GM21367 (cell line): ENCODE measurements at regions not wholly inside any gene's neighbourhood (a gene's known extent, or its start where the extent isn't known, plus 50 kb on each side); places are given as distances from the start of the nearest gene placed in this dataset.
"Not testable (repeated sequence)": the region's sequence is repeated elsewhere in the genome, so short reads cannot be mapped to it uniquely, and the experiment has no call there.

Experiments
- ATAC-seq: cut with Tn5 transposase; IDR thresholded peaks from one replicate; pipeline ENCODE4 v1.9.1; 2021; ENCODE audit not compliant: unreplicated experiment

DNA sequence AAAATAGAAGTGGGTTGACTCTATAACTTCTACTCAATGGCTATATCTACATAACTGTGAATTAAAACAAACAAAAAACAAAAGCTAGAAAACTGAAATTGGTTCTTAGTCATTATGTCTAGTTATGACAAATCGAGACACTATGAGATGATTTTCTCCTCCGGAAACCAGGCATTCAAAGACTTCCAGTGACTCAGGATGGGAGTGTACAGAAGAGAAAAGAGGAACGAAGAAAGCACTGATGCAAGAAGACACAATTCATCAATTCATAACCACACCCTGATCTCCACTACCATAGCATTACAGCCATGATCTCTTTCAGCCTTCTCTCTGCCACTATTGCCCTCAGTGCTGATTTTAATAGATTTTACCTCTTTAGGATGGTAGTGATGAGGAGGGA is 253.6 kb downstream of the CBLL2 start:
- peak; percentile 99 for ATAC-seq

DNA sequence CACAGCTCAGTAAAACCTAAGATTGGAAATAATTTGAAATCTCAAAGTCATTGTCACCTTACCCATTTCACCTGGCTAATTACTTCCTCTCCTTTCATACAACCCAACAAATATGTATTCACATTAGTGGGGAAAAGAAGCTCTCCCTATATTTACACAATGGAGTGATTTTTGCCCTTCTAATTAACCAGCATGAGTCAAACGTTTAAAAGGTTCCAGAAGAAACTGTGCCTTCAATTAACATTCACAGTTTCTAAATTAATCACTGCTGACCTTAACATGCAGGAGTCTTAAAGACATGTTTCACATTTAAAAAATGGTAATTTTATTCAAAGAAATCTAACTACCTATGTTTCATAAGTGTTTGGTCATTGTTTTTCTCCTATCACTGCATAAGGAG is 254.6 kb downstream of the CBLL2 start:
- no peak for ATAC-seq

DNA sequence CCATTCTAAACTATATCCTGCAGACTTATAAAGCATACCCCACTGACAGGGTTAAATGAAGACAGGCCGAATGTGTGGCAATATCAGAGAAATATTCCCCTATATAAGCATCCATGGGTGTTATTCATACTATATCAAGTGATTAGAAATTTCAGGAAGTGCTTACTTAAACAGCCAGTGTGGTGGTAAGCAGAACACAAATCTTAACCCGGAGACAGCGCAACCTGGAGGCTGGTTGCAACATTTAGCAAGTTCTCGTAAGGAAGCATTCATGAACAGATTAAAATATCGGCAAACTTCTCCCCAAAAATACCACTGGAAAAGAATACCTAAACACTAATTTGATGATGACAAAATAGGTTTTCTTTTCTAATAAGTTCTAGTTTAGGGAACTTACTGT is 261.2 kb downstream of the CBLL2 start:
- ATAC-seq, result no peak

DNA sequence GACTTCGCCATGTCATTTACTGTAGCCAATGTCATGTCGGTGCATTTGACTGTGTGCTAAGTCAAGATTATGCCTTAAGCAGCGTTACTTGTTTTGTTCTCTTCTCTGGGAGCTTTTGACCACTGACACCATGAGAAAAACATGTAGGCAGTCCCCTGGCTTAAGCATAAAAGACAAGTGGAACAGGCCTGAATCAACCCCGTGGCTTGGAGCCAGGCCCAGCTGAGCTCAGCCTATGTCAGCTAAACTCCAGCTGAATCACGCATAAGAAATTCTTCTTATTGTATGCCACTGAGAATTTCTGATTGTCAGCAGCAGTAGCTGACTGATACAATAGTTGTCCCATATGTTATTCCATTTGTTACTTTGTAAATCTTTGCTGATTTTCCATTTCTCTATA is 261.9 kb downstream of the CBLL2 start:
- no peak for ATAC-seq

DNA sequence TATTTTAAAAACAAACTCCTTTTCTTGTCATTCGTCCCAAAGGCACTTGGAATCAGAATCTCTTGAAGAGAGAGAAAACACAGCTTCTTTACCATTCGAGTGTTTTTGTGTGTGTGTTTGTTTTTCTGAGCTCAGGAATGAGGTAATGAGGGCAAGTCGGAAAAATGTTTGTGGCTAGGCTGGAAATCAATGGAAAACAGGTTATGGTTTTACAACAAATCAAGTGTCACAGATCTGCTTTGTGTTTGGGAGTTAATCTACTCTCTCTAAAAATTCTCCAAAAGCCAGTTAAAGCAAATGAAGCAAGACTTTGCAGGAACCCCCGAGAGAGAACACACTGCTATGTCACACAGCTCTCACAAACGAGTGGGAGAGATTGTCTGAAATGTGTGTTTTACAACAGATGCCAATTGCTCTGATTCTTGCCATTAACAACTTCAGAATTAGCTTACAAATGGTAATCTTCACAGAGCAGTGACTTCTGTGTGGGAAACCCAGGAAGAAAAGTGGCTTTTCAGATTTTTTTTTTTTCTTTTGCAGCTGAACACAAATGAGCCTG is 264.1 kb downstream of the CBLL2 start:
- ATAC-seq, result no peak

DNA sequence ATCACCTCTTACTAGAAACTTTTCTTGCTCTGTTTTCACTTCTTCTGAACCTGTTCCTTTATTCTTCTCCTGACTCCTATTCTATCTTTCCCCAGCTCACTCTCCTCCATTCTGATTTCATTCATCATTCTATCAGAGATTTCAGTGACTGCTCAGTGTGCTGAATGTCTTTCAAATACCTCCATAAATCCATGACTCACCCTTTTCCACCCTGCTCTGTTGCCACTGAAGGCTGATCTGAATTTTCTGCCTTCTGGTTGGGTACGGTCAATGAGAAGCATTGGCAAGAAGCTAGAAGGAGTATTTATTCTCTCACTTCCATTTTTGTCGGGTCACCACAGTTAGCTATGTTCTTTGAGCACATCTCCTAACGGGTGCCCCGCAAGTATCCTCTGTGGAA is 265.9 kb downstream of the CBLL2 start:
- ATAC-seq, result no peak

DNA sequence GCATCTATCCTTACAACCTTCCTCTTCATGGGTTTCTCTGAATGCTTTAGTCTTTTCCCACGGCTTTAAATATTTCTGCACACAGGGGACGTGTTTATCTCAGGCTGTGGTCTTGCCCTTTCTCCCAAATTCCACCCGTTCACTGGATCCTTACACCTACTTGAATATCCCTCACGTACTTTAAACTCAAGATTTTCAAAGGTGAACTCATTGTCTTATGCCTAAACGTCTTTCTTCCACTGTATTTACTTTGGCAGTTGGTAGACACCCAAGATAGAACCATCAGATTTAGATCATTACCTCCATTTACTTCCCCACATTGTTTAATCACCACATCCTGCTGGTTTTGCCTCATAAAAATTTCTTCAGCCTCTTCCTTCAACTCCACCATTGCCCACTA is 269.2 kb downstream of the CBLL2 start:
- ATAC-seq, result no peak

DNA sequence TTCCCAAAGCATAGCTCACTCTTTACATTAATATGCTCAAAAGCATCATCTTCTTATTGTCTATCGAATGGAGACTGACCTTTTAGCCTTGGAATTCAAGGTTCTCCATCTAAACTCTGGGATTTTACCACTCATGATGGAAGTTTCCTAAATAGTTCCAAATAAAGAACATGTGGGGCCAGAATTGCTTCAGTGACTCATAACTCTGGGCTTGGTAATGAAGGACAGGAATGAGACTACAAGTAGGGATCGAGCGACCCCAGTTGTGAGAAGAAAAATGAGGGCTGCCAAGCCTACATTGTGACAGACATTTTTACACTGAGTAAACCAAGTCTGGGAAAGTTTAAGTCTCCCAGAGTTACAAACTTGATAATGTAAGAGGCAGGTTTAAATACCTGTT is 269.9 kb downstream of the CBLL2 start:
- no peak for ATAC-seq

DNA sequence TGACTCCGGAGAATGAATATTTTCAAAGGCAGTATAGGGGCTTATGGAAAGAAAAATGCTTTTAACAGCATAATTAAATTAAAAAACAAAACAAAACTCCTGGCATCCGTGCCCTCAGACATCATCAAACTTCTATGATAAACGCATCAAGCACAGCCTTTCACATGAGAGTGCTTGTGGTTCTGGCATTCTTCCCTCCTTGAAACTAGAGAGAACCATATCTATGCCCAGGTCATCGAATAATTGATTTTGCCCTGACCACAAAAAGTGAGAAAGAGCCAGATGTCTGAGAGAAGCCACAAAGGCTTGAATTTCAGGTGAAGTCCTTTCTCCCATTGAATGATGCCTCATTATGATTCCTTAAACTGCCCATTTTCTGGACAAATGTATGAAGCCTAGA is 286.8 kb downstream of the CBLL2 start:
- ATAC-seq, result no peak

DNA sequence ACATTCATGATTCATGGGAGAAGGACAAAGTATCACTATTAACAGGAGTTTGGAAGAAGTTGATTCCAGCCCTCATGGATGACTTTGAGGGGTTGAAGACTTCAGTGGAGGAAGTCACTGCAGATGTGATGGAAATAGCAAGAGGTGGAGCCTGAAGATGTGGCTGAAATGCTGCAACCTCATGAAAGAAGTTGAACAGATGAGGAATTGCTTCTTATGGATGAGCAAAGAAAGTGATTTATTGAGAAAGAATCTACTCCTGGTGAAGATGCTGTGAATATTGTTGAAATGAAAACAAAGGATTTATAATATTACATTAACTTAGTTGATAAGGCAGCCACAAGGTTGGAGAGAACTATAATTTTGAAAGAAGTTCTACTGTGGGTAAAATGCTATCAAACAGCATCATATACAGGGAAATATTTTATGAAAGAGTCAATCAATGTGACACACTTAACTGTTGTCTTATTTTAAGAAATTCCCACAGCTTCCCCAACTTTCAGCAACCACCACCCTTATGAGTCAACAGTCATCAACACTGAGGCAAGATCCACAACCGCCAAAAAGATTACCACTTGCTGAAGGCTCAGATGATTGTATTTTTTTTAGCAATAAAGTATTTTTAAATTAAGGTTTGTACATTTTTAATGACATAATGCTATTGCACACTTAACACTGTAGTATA is 302.6 kb downstream of the CBLL2 start:
- no peak for ATAC-seq

DNA sequence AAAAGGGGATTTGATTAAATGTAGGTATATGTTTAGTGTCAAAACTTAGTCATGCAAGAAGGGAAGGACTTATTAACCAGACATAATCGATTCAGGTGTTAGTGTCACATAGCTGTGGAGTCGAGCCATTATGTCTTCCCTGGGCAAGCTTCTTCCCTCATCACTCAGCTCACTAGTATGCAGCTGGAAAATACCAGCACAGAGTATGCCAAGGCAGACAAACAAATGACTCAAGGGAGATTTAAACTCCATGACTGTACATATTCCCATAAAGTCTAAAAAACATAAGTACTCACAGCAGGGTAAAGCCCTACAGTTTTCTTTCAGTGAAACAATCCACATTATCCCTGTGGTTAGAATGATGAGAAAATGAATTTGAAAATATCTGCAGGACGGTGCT is 304.5 kb downstream of the CBLL2 start:
- no peak for ATAC-seq

DNA sequence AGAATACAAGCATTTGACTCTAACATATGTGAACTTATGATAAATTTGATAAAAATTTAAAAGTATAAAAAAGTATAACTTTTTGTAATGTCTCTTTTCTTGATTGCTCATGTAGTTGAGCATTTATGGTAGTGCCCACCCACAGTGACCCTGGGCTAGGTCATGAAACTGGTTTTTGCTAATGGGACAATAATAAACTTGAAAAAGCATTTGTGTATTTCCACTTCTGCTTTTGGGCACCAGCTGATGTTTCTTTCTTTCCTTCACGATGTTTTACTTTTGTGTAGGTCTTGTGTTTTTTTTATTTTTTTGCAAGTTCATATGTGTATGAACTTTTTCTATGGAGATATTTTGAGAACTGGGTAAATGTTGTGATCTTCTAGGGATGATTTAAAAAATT is 313.1 kb downstream of the CBLL2 start:
- ATAC-seq, result peak; percentile 85

DNA sequence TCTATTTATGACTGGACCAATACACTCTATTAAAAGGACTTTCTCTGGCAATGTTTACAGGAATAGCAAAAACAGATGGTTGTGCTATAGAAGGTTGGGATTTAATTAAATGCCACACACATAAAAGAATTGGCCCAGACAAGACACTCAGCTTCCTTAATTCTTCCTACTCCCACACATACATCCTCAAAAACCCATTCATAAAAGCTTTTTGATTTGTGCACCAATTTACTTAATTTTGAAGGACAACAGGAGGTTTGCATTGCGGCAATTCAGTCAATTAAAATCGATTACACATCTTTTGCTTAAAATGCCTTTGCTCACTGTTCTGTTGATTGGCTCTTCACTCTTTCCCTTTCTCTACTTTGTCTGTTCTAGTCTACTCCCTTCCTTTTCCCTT is 317.1 kb downstream of the CBLL2 start:
- no peak for ATAC-seq

DNA sequence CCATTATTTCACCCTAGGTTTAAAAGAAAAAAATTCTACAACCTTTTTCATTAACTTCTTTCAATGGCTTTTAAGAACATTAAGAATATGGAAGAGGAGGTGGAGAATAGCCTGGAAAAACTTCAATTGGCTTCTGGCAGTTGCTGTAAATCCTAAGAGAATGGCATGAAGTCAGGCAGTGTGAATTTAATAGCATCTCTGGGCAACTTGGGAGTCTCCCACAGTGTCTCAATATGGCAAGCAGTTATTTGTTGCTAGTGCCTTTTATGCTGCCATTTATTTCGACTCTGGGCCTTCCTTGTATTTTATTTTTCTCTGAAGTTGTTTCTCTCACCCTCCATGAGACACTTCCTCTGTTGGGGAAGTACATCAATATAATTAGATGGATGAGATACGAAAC is 322.1 kb downstream of the CBLL2 start:
- no peak for ATAC-seq

DNA sequence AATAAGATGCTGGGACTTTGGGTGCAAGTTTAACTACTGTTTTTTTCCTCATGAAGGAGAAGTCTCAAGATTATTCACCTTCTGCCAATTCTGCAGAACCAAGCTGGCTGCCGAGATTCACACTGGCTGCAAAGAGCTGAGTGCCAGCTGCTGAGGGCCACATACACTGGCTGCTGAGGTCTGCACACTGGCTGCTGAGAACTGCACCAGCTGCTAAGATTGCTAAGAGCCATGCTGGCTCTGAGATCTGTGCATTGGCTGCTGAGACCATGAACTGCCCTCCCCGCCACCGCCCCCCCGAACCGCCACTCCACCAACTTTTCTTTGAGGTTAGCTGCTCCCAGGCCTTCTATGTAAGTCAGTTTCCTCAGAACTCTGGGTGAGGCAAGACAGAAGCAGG is 330.3 kb downstream of the CBLL2 start:
- ATAC-seq, result no peak

DNA sequence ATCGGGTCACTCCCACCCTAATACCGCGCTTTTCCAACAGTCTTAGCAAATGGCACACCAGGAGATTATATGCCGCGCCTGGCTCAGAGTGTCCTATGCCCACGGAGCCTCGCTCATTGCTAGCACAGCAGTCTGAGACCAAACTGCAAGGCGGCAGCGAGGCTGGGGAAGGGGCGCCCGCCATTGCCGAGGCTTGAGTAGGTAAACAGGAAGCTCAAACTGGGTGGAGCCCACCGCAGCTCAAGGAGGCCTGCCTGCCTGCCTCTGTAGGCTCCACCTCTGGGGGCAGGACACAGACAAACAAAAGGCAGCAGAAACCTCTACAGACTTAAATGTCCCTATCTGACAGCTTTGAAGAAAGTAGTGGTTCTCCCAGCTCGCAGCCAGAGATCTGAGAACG is 336.7 kb downstream of the CBLL2 start:
- not testable (repeated sequence) for ATAC-seq

DNA sequence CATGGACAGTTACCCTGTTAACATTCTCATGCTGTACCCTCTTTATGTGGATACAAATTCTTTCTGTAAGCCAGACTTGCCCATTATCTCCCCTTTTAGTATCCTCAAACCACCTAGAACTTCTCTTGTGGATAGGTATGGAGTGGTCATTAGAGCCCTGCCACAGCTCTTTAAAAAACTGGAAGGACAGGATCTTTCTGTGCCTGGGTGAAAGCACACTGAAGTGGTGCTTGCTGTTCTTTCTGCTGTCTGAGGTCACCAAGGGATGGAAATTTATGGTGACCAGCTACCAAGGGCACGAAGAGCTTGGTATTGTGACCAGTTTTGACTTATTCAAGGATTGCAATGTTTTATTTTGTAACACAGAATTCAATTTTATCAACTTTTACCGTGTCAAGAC is 344.2 kb downstream of the CBLL2 start:
- no peak for ATAC-seq

DNA sequence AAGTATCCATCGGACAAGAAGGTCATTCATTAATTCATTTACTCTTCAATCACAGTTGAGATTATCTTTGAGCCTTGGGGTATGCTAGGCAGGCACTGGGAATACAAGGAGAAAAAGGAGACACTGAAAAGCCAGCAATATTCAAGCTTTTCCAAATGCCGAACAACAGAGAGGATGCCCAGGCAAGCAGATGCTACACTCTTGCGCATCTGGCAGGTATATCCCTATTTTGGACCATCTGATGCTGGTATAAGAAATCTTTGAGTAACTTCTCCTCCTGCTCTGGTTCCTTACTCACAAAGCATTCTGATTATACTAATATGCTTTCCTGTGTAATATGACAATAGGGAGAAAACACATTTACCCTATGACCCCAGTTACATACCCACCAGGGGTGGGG is 354.9 kb downstream of the CBLL2 start:
- no peak for ATAC-seq

DNA sequence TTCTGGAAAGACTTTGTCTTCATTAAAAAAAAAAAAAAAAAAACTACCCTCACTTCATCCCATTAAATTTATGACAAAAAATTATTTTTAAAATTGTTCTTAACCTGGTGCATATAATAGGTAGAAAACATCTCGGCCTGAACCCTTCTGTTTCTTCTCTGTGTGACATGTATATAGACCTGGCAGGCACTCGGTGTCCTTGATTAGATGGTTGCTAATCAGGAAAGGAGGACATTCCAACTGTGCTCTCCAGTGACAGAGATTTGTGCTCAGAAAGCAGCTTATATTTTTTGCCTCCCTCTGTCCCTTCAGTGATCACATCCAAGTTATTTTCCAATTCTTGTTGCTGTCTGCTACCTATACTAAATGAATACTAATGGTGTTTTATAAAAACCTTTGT is 355.6 kb downstream of the CBLL2 start:
- no peak for ATAC-seq

DNA sequence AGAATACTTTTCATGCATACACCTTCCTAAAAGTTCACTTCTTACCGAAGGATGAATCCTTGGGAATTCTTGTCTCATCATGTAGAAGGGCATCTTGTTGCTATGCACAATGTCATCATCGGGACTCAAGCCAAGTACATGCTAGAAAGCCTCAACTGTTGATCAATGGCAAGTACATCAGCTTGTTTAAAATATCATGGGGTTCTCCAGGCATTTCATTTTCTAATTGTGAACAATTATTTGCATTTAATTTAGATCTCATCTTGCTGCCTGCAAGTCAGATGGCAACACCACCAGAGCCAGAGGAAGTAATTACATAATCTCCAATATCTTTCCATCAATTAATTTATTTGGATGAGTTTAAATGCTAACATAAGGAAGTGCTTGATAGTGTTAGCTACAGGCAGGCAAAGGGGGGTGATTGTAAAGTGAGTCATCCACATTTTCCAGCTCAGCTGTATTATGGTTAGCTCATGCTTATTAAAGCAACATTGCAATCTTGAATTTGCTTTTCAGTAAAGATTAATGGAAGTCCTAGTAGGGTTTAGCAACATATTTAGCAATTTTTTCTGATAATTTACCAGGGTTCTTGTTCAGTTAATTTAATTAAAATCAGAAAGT is 356.5 kb downstream of the CBLL2 start:
- ATAC-seq, result no peak

DNA sequence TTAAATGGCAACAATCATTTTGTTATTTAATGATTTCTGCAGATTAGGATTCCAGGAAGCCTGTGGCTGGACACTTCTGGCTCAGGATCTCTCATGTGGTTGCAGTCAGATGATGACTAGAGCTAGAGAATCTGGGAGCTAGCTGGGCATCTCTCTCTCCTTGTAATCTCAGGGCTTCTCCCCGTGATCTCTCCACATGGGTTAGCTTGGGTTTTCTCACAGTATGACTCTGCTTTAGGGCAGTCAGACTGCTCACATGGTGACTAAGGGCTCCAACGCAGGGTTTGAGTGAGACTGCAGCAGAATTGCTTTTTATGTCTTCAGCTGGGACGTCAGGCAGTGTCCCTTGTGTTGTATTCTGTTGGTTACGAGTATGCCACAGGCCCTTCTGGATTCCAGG is 361.4 kb downstream of the CBLL2 start:
- ATAC-seq, result no peak

DNA sequence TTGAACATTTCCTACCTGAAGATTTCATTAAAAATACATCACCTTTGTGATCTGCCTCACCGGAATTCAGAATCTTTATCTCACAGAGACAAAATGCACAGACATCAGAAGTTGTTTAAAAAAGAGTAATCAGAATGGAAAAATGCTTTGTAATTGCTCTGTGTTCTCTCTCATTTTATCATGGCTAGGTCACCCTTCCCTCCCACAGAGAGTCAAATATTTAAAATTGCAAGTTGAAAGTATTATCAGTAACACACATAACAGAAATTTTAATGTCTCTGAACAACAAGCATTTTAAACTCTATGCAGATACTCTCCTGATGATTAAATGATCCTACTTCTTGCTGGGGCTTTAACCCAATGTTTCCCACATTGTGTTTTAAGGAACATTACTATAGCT is 362.0 kb downstream of the CBLL2 start:
- ATAC-seq, result no peak

DNA sequence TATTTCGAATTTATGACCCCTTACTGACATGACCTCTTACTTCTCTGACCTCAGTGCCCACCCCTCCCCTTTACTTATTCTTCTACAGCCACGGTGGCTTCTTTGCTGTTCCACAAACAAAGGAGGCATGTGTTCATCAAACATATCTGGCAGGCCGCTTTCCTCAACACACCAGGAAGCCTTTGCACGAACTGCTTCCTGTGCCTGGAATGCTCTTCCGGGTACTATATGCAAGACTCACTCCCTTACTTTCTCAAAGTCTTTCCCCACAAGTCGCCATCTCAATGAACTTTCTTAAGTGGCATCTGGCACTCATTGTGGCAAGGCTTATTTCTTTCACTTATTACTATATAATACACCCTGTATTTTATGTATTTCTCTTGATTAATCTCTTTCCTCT is 351.5 kb upstream of the DDX53 start:
- ATAC-seq, result no peak
